ENCODE measurements at regions not wholly inside any gene's neighbourhood (a gene's known extent, or its start where the extent isn't known, plus 50 kb on each side); places are given as distances from the start of the nearest gene placed in this dataset.

DNA sequence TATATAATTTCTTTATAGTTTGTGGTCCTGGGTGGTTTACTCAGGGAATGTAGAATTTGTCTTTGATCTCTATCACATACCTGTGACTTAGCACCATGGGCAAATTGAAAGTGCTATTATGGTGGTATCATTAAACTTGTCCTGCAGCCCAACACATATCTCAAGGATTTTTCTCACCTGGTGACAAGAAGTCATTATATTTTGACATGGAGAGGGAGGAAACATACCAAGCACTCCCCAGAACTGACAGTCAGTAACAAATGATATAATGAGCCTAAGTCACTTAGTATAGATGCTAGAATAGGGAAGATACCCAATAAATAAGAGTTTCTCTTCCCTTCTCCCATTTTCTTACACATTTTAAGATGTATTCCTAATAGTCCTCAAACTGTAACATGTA, 805.5 kb upstream of the KIF2B start:
- no peak for ATAC-seq (ENCODE audit: poor library complexity)
- intact Hi-C loops (cut with DNase I, micrococcal nuclease), result no loop called here
- no peak overlapping the region for H3K4me3 ChIP-seq (ENCODE audit: low read length)
- no peak for DNase-seq
- H3K4me1 ChIP-seq (ENCODE audit: insufficient read depth, low read length), result no peaks in the 10 kb centered on the region
- H3K27ac ChIP-seq (ENCODE audit: low read depth in 1 of 2, low read length in 2 of 2), result no peak overlapping the region
- no peaks in the 10 kb centered on the region for H3K27me3 ChIP-seq (ENCODE audit: control insufficient read depth in 1 of 2, insufficient read depth in 2 of 2, low read length in 2 of 2)
- H3K27me3 Mint-ChIP-seq, result no peaks in the 10 kb centered on the region
- TF ChIP-seq, protein P1, sequence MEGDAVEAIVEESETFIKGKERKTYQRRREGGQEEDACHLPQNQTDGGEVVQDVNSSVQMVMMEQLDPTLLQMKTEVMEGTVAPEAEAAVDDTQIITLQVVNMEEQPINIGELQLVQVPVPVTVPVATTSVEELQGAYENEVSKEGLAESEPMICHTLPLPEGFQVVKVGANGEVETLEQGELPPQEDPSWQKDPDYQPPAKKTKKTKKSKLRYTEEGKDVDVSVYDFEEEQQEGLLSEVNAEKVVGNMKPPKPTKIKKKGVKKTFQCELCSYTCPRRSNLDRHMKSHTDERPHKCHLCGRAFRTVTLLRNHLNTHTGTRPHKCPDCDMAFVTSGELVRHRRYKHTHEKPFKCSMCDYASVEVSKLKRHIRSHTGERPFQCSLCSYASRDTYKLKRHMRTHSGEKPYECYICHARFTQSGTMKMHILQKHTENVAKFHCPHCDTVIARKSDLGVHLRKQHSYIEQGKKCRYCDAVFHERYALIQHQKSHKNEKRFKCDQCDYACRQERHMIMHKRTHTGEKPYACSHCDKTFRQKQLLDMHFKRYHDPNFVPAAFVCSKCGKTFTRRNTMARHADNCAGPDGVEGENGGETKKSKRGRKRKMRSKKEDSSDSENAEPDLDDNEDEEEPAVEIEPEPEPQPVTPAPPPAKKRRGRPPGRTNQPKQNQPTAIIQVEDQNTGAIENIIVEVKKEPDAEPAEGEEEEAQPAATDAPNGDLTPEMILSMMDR (IDR thresholded peaks at IDR 0.05), result no peak
- H3K36me3 Mint-ChIP-seq (ENCODE audit: low read depth), result no peaks in the 10 kb centered on the region
- ChIA-PET CTCF (no interaction called here), POLR2A (no interaction called here)
- no peak overlapping the region for H3K27ac Mint-ChIP-seq
- no peaks in the 10 kb centered on the region for H3K9me3 ChIP-seq (ENCODE audit: control insufficient read depth in 1 of 2, insufficient read depth in 1 of 2, low read length in 2 of 2)
- peaks cover 12% of the 10 kb centered on the region for H3K9me3 Mint-ChIP-seq
- H3K4me1 Mint-ChIP-seq (ENCODE audit: low read depth), result no peaks in the 10 kb centered on the region
- no peaks in the 10 kb centered on the region for H3K36me3 ChIP-seq (ENCODE audit: insufficient read depth, low read length)
- H3K4me3 Mint-ChIP-seq, result no peak overlapping the region

DNA sequence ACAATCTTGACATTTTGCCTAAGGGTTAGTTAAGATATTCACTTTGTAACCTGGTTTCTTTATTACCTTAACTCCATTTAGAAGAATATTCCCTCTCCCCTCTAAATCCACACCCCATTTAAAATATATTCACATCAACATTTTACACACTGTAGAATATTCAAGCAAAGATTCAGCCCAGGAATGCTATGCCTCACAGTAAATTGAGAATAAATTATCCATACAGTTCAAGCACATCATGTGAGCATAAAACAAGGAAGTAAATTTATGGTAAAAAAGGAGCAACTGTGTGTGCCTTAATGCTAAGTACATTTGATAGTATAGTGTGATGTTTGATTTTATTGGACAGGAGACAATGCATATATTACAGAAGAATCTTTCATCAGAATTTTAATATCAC, 806.6 kb upstream of the KIF2B start:
- intact Hi-C loops (cut with DNase I, micrococcal nuclease), result no loop called here
- POLR2A ChIA-PET, result no interaction called here

DNA sequence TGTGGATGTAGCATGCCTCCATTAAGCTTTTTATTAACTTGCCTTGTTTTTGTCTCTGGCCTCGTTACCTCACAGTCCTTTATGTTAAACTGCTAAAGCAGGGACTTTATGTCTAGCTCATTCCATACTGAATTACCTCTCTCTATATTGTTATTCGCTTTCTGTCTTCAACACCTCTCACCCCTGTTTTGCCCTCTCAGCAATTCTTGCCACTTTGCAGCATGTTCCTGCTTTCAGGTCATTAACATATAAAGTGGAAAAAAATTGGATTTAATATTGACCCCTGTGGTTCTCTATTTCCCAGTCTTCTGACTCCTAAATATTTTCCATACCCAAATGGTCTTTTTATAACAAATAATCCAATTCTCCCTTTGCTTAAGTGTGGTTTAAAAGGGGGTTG, 810.4 kb upstream of the KIF2B start:
- H3K9me3 ChIP-seq (ENCODE audit: control insufficient read depth in 1 of 2, insufficient read depth in 1 of 2, low read length in 2 of 2), result no peaks in the 10 kb centered on the region
- no peaks in the 10 kb centered on the region for H3K36me3 ChIP-seq (ENCODE audit: insufficient read depth, low read length)
- H3K27me3 ChIP-seq (ENCODE audit: control insufficient read depth in 1 of 2, insufficient read depth in 2 of 2, low read length in 2 of 2), result no peaks in the 10 kb centered on the region
- no peak overlapping the region for H3K27ac Mint-ChIP-seq
- POLR2A ChIA-PET, result no interaction called here
- H3K4me1 Mint-ChIP-seq (ENCODE audit: low read depth), result no peaks in the 10 kb centered on the region
- intact Hi-C loops (cut with DNase I, micrococcal nuclease), result no loop called here
- H3K4me1 ChIP-seq (ENCODE audit: insufficient read depth, low read length), result no peaks in the 10 kb centered on the region
- H3K27me3 Mint-ChIP-seq, result no peaks in the 10 kb centered on the region
- DNase-seq, result no peak
- no peak overlapping the region for H3K4me3 Mint-ChIP-seq
- no peak overlapping the region for H3K27ac ChIP-seq (ENCODE audit: low read depth in 1 of 2, low read length in 2 of 2)
- no peaks in the 10 kb centered on the region for H3K36me3 Mint-ChIP-seq (ENCODE audit: low read depth)
- H3K9me3 Mint-ChIP-seq, result peaks cover 8% of the 10 kb centered on the region
- CTCF ChIA-PET, result no interaction called here
- TF ChIP-seq, protein P1 (IDR thresholded peaks at IDR 0.05), result no peak
- no peak overlapping the region for H3K4me3 ChIP-seq (ENCODE audit: low read length)
- ATAC-seq (ENCODE audit: poor library complexity), result no peak

More for the DNA sequence above, 806.6 kb upstream of the KIF2B start:
- TF ChIP-seq, protein P1 (IDR thresholded peaks at IDR 0.05), result no peak
- no peaks in the 10 kb centered on the region for H3K36me3 Mint-ChIP-seq (ENCODE audit: low read depth)
- Histone ChIP-seq H3K27me3 (ENCODE audit: control insufficient read depth in 1 of 2, insufficient read depth in 2 of 2, low read length in 2 of 2) (no peaks in the 10 kb centered on the region), H3K4me3 (ENCODE audit: low read length) (no peak overlapping the region), H3K27ac (ENCODE audit: low read depth in 1 of 2, low read length in 2 of 2) (no peak overlapping the region), H3K36me3 (ENCODE audit: insufficient read depth, low read length) (no peaks in the 10 kb centered on the region), H3K9me3 (ENCODE audit: control insufficient read depth in 1 of 2, insufficient read depth in 1 of 2, low read length in 2 of 2) (no peaks in the 10 kb centered on the region), H3K4me1 (ENCODE audit: insufficient read depth, low read length) (no peaks in the 10 kb centered on the region)
- no peaks in the 10 kb centered on the region for H3K27me3 Mint-ChIP-seq
- H3K27ac Mint-ChIP-seq, result no peak overlapping the region
- ATAC-seq (ENCODE audit: poor library complexity), result no peak
- DNase-seq, result no peak
- H3K4me1 Mint-ChIP-seq (ENCODE audit: low read depth), result no peaks in the 10 kb centered on the region
- peaks cover 12% of the 10 kb centered on the region for H3K9me3 Mint-ChIP-seq
- H3K4me3 Mint-ChIP-seq, result no peak overlapping the region
- CTCF ChIA-PET, result no interaction called here
